ENCODE measurements at regions not wholly inside any gene's neighbourhood (a gene's known extent, or its start where the extent isn't known, plus 50 kb on each side); places are given as distances from the start of the nearest gene placed in this dataset.

DNA sequence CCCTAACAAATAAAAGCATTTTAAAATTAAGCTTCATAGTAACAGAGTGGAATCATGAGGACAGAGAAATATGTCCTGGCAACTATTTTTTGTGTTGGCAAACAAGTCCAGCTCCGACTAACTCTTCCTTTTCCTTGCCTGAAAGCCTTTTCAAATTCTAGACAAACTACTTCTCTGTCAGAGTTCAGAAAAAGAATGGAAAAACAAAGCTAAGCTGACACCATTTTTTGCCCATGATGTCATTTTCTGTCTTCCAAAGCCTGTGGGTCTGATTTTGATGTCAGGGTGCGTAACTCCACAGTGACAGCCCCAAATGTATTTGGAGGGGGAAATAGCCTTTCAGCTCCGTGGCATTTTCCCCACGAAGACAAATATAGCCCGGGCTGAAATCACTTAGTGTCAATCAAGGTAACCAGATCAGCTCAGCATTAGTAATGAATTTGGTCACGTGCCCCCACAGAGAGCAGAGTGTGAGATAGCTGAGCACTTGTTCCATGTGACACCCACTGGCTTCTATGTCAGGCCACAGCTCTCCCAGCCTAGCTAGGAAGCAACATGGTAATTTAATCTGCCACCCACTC is 233.0 kb upstream of the SIX2 start:
- H3K27ac ChIP-seq (ENCODE audit: low read length): peak overlapping the region; percentile 65
- no peaks in the 10 kb centered on the region for H3K9me3 ChIP-seq (ENCODE audit: low read length)
- H3K4me2 ChIP-seq (ENCODE audit: low read length): peak overlapping the region; percentile 54
- peaks cover 3% of the 10 kb centered on the region for H3F3A ChIP-seq (ENCODE audit: insufficient read depth, low read length, poor library complexity, severe bottlenecking)
- H3K79me2 ChIP-seq (replicated peaks; ENCODE audit: insufficient read depth, low read length): no peaks in the 10 kb centered on the region
- no peaks in the 10 kb centered on the region for H4K20me1 ChIP-seq (ENCODE audit: insufficient read depth)
- TF ChIP-seq EZH2 (IDR thresholded peaks at IDR 0.05; ENCODE audit: borderline replicate concordance, insufficient read depth, low read length, poor library complexity, severe bottlenecking): no peak
- no peak for TF ChIP-seq TAF1 (IDR thresholded peaks at IDR 0.05; ENCODE audit: low read depth)
- peak; percentile 73 for TF ChIP-seq EP300 (conservative IDR thresholded peaks at IDR 0.05; ENCODE audit: poor library complexity, severe bottlenecking)
- no peak for TF ChIP-seq RAD21 (conservative IDR thresholded peaks at IDR 0.05)
- peak; percentile 50 for TF ChIP-seq POLR2AphosphoS5 (IDR thresholded peaks at IDR 0.05)
- TF ChIP-seq, protein P1, sequence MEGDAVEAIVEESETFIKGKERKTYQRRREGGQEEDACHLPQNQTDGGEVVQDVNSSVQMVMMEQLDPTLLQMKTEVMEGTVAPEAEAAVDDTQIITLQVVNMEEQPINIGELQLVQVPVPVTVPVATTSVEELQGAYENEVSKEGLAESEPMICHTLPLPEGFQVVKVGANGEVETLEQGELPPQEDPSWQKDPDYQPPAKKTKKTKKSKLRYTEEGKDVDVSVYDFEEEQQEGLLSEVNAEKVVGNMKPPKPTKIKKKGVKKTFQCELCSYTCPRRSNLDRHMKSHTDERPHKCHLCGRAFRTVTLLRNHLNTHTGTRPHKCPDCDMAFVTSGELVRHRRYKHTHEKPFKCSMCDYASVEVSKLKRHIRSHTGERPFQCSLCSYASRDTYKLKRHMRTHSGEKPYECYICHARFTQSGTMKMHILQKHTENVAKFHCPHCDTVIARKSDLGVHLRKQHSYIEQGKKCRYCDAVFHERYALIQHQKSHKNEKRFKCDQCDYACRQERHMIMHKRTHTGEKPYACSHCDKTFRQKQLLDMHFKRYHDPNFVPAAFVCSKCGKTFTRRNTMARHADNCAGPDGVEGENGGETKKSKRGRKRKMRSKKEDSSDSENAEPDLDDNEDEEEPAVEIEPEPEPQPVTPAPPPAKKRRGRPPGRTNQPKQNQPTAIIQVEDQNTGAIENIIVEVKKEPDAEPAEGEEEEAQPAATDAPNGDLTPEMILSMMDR (IDR thresholded peaks at IDR 0.05; ENCODE audit: poor library complexity, severe bottlenecking): no peak
- no peak for TF ChIP-seq SMC3 (conservative IDR thresholded peaks at IDR 0.05; ENCODE audit: poor library complexity)
- TF ChIP-seq, protein P2, sequence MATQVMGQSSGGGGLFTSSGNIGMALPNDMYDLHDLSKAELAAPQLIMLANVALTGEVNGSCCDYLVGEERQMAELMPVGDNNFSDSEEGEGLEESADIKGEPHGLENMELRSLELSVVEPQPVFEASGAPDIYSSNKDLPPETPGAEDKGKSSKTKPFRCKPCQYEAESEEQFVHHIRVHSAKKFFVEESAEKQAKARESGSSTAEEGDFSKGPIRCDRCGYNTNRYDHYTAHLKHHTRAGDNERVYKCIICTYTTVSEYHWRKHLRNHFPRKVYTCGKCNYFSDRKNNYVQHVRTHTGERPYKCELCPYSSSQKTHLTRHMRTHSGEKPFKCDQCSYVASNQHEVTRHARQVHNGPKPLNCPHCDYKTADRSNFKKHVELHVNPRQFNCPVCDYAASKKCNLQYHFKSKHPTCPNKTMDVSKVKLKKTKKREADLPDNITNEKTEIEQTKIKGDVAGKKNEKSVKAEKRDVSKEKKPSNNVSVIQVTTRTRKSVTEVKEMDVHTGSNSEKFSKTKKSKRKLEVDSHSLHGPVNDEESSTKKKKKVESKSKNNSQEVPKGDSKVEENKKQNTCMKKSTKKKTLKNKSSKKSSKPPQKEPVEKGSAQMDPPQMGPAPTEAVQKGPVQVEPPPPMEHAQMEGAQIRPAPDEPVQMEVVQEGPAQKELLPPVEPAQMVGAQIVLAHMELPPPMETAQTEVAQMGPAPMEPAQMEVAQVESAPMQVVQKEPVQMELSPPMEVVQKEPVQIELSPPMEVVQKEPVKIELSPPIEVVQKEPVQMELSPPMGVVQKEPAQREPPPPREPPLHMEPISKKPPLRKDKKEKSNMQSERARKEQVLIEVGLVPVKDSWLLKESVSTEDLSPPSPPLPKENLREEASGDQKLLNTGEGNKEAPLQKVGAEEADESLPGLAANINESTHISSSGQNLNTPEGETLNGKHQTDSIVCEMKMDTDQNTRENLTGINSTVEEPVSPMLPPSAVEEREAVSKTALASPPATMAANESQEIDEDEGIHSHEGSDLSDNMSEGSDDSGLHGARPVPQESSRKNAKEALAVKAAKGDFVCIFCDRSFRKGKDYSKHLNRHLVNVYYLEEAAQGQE (IDR thresholded peaks at IDR 0.05; ENCODE audit: borderline replicate concordance): no peak
- peak; percentile 28 for TF ChIP-seq MXI1 (conservative IDR thresholded peaks at IDR 0.05; ENCODE audit: poor library complexity, severe bottlenecking)
- H3K36me3 ChIP-seq (ENCODE audit: insufficient read depth, low read length): no peaks in the 10 kb centered on the region
- peak overlapping the region; percentile 39 for H3K4me3 ChIP-seq (ENCODE audit: low read length)
- peak overlapping the region; percentile 12 for H3K9ac ChIP-seq (ENCODE audit: low read length)
- H3K9me2 ChIP-seq (ENCODE audit: insufficient read depth, low read length): no peaks in the 10 kb centered on the region
- H2AFZ ChIP-seq (ENCODE audit: low read depth, low read length): no peak overlapping the region
- no peaks in the 10 kb centered on the region for H3K27me3 ChIP-seq (ENCODE audit: insufficient read depth, low read depth, low read length)

DNA sequence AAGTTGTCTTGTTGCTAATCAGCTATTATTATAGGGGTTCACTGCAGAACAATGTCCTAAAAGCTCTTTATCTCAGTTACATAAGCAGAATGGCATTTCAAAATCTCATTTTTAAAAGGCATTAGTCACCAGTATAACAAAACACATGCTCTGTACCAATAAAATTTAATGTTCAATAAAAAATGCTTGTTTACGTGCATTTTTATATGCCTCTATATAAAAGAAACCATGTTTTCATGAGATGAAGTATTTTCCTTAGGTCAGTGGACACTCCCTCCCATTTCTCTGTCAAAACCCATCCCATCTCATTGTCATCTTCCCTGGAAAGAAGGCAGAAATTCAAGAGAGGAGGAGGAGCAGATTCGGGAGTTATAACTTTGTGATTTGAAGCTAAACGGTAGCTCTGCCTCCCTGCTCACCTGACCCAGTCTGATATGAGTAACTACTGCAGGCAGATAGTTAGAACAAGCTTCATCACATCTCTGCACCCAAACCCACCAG is 231.9 kb upstream of the SIX2 start:
- TF ChIP-seq, protein P1 (IDR thresholded peaks at IDR 0.05; ENCODE audit: poor library complexity, severe bottlenecking): no peak
- no peak for TF ChIP-seq TAF1 (IDR thresholded peaks at IDR 0.05; ENCODE audit: low read depth)
- Histone ChIP-seq H3K36me3 (ENCODE audit: insufficient read depth, low read length) (no peaks in the 10 kb centered on the region), H3K27ac (ENCODE audit: low read length) (no peak overlapping the region)

More for the DNA sequence above, 231.9 kb upstream of the SIX2 start:
- Histone ChIP-seq H3K27me3 (ENCODE audit: insufficient read depth, low read depth, low read length) (no peaks in the 10 kb centered on the region), H3K4me2 (ENCODE audit: low read length) (no peak overlapping the region), H4K20me1 (ENCODE audit: insufficient read depth) (no peaks in the 10 kb centered on the region), H3K9ac (ENCODE audit: low read length) (no peak overlapping the region), H3K9me2 (ENCODE audit: insufficient read depth, low read length) (no peaks in the 10 kb centered on the region), H3K4me3 (ENCODE audit: low read length) (no peak overlapping the region), H3K79me2 (replicated peaks; ENCODE audit: insufficient read depth, low read length) (no peaks in the 10 kb centered on the region), H3F3A (ENCODE audit: insufficient read depth, low read length, poor library complexity, severe bottlenecking) (peaks cover 3% of the 10 kb centered on the region), H3K9me3 (ENCODE audit: low read length) (no peaks in the 10 kb centered on the region), H2AFZ (ENCODE audit: low read depth, low read length) (no peak overlapping the region)
